ENCODE measurements at regions not wholly inside any gene's neighbourhood (a gene's known extent, or its start where the extent isn't known, plus 50 kb on each side); places are given as distances from the start of the nearest gene placed in this dataset.

DNA sequence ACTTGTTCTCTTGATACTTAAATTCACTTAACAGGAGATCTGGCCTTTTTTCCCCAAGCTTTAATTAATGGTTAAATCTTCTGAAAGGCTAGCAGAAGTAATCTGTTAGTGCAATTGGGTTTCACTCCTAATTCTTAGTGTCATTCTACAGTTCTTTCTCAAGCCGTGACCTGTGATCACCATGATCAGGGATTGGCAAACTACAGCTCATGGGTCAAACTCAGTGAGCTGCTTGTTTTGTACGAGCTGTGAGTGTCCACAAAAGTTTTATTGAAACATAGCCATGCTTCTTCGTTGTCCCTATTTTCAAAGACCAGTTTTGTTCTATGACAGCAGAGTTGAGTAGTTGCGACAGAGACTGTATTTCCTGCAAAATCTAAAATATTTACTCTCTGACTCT, 109.4 kb upstream of the KCNJ15 start:
- DNase-seq (no peak), ATAC-seq (no peak)
- no peaks in the 10 kb centered on the region for H3K36me3 ChIP-seq
- peaks cover 0 to 18% (median 0%) of the 10 kb centered on the region in 12 donors for H3K9me3 ChIP-seq
- intact Hi-C loops (cut with DNase I) = no loop called here
- WGBS, 4 donors = 64 to 79% (median 76%) methylated on average over 3 to 4 of the region's 4 CpGs
- H3K27me3 ChIP-seq = peaks cover 0 to 15% (median 0%) of the 10 kb centered on the region in 9 donors
- TF ChIP-seq, protein P1, sequence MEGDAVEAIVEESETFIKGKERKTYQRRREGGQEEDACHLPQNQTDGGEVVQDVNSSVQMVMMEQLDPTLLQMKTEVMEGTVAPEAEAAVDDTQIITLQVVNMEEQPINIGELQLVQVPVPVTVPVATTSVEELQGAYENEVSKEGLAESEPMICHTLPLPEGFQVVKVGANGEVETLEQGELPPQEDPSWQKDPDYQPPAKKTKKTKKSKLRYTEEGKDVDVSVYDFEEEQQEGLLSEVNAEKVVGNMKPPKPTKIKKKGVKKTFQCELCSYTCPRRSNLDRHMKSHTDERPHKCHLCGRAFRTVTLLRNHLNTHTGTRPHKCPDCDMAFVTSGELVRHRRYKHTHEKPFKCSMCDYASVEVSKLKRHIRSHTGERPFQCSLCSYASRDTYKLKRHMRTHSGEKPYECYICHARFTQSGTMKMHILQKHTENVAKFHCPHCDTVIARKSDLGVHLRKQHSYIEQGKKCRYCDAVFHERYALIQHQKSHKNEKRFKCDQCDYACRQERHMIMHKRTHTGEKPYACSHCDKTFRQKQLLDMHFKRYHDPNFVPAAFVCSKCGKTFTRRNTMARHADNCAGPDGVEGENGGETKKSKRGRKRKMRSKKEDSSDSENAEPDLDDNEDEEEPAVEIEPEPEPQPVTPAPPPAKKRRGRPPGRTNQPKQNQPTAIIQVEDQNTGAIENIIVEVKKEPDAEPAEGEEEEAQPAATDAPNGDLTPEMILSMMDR (IDR thresholded peaks at IDR 0.05) = no peak
- TF ChIP-seq POLR2A (IDR thresholded peaks at IDR 0.05) = no peak
- H3K4me3 ChIP-seq = no peak overlapping the region
- no peaks in the 10 kb centered on the region for H3K4me1 ChIP-seq
- H3K27ac ChIP-seq = no peak overlapping the region

DNA sequence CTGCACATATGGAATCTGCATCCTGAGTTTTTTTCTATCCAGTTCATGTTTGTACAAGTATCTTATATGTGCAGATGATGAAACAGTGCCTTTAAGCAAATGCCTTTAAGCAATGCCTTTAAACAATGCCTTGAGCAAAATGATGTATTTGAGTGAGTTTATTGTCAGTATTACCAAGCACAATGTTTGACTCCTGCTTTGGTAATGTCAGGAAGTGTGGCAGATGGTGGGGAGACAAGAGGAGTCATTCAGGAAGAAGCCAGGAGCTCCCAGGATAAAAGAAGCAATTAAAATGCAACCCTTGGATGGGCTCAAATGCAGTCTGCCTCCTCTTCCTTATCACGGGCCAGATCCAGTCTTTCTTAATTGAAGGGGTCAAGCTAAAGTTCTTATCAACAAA, 108.7 kb upstream of the KCNJ15 start:
- no peak overlapping the region for H3K4me3 ChIP-seq
- H3K27ac ChIP-seq = no peak overlapping the region
- DNase-seq (no peak), ATAC-seq (no peak)
- intact Hi-C loops (cut with DNase I) = no loop called here
- peaks cover 0 to 18% (median 0%) of the 10 kb centered on the region in 12 donors for H3K9me3 ChIP-seq
- H3K27me3 ChIP-seq = peaks cover 0 to 19% (median 0%) of the 10 kb centered on the region in 9 donors
- WGBS, 4 donors = 24 to 32% (median 29%) methylated on average over 1 of the region's 1 CpG
- no peaks in the 10 kb centered on the region for H3K4me1 ChIP-seq
- H3K36me3 ChIP-seq = no peaks in the 10 kb centered on the region
- TF ChIP-seq POLR2A (IDR thresholded peaks at IDR 0.05) = no peak

DNA sequence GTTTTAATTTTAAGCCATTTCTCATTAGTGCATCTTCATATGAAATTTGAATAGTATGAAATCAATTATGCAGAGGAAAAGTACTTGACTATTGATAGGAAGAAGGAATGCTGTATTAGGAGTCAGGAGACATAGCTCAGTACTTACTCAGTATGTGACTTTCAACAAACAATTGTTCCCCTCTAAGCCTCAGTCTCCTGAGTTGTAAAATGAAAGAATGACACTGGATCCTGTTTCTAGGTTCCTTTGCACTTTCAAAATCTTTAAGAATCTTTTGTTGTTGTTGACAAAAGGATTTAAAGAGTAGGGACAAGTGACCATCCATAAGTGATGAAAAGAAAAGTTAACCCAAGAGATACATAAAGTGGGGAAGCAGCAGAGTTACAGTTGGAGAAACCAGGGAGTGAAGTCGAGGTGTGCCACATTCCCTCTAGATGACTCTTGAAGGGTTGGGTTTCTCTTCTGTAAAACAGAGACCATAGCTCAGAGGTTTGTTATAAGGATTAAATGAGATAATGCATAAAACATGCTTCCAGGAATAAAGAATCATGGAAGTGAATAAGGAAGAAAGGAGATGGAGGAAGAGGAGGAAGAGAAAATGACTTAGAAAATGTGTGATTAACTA, 105.7 kb upstream of the KCNJ15 start:
- H3K4me1 ChIP-seq = no peaks in the 10 kb centered on the region
- 65 to 87% (median 74%) methylated on average over 1 of the region's 1 CpG for WGBS, 4 donors
- H3K27ac ChIP-seq = no peak overlapping the region
- no peak for DNase-seq
- peaks cover 0 to 3% (median 0%) of the 10 kb centered on the region in 12 donors for H3K9me3 ChIP-seq
- H3K4me3 ChIP-seq = no peak overlapping the region
- H3K36me3 ChIP-seq = no peaks in the 10 kb centered on the region
- peaks cover 0 to 33% (median 6%) of the 10 kb centered on the region in 9 donors for H3K27me3 ChIP-seq
- no peak for TF ChIP-seq POLR2A (IDR thresholded peaks at IDR 0.05)
- TF ChIP-seq, protein P1 (IDR thresholded peaks at IDR 0.05) = no peak
- no peak for ATAC-seq
- intact Hi-C loops (cut with DNase I) = no loop called here

DNA sequence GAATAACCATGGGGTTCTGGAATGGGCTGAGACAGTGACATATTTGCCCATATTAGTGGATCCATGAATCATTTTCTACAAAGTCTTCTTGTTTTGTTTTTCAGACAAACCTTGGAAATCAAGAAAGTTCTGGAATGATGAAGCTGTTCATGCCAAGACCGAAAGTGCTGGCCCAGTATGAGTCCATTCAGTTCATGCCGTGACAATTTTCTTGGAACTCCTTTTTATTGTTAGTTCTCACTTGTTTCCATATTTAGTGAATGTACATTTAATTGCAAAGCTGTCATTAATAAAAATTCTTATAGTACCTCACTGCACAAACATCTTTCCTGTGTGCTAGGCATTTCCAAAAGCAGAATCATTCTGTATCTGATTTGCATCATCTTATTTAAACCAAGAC, 100.6 kb upstream of the KCNJ15 start:
- Histone ChIP-seq H3K9me3 (no peaks in the 10 kb centered on the region), H3K4me3 (no peak overlapping the region), H3K4me1 (peaks cover 0 to 7% (median 0%) of the 10 kb centered on the region in 12 donors), H3K27me3 (peaks cover 0 to 40% (median 6%) of the 10 kb centered on the region in 9 donors), H3K27ac (no peak overlapping the region), H3K36me3 (no peaks in the 10 kb centered on the region)
- 74 to 86% (median 81%) methylated on average over 2 of the region's 2 CpGs for WGBS, 4 donors
- DNase-seq (no peak), ATAC-seq (no peak)
- no peak for TF ChIP-seq POLR2A (IDR thresholded peaks at IDR 0.05)
- TF ChIP-seq, protein P1 (IDR thresholded peaks at IDR 0.05) = no peak
- intact Hi-C loops (cut with DNase I) = loop anchor here in 2 of 10 donors (2.0 to 5.0 kb wide), 2 partner anchors 61 to 201 kb away; no protein-coding TSS in a partner anchor

Measured in heart left ventricle (tissue), 16 donors.